Endodermal cell (in vitro differentiated cells): ENCODE measurements at regions not wholly inside any gene's neighbourhood (a gene's known extent, or its start where the extent isn't known, plus 50 kb on each side); places are given as distances from the start of the nearest gene placed in this dataset.

Source experiments
- DNase-seq: peaks from one replicate; pipeline ENCODE4 v3.0.0-alpha.2; 2017
- H3K27ac ChIP-seq: 2 replicates; pipeline ENCODE4 v1.5.1; 2013; ENCODE audit warnings: mild to moderate bottlenecking, low read depth, low read length, moderate library complexity
- H3K27me3 ChIP-seq: 2 replicates; pipeline ENCODE4 v1.6.1; 2013; ENCODE audit warnings: mild to moderate bottlenecking, low read length, moderate library complexity; ENCODE audit not compliant: insufficient read depth, control insufficient read depth, poor library complexity, severe bottlenecking
- H3K36me3 ChIP-seq: 2 replicates; pipeline ENCODE4 v1.7.0; 2013; ENCODE audit warnings: mild to moderate bottlenecking, low read length, moderate library complexity; ENCODE audit not compliant: control insufficient read depth, insufficient read depth
- H3K4me1 ChIP-seq: one replicate; pipeline ENCODE4 v1.7.0; 2013; ENCODE audit warnings: low read length; ENCODE audit not compliant: control insufficient read depth, insufficient read depth
- H3K4me3 ChIP-seq: 2 replicates; pipeline ENCODE4 v1.5.1; 2013; ENCODE audit warnings: mild to moderate bottlenecking, low read length, moderate library complexity
- H3K9ac ChIP-seq: 2 replicates; pipeline ENCODE4 v1.6.1; 2013; ENCODE audit warnings: mild to moderate bottlenecking, low read length, moderate library complexity; ENCODE audit not compliant: poor library complexity, severe bottlenecking; ENCODE audit errors: extremely low read depth
- H3K9me3 ChIP-seq: 2 replicates; pipeline ENCODE4 v1.6.1; 2013; ENCODE audit warnings: mild to moderate bottlenecking, low read length, moderate library complexity; ENCODE audit not compliant: control insufficient read depth
- H3K27ac Mint-ChIP-seq: 2 replicates; pipeline ENCODE4 v1.8.0; 2020; ENCODE audit warnings: mixed read lengths
- H3K27me3 Mint-ChIP-seq: 2 replicates; pipeline ENCODE4 v1.8.0; 2021; ENCODE audit warnings: mild to moderate bottlenecking, mixed read lengths; ENCODE audit not compliant: insufficient read depth
- H3K36me3 Mint-ChIP-seq: 2 replicates; pipeline ENCODE4 v1.8.0; 2020; ENCODE audit warnings: low read depth, mixed read lengths
- H3K4me1 Mint-ChIP-seq: 2 replicates; pipeline ENCODE4 v1.8.0; 2020; ENCODE audit warnings: mixed read lengths
- H3K4me3 Mint-ChIP-seq: 2 replicates; pipeline ENCODE4 v1.8.0; 2020; ENCODE audit warnings: mild to moderate bottlenecking, moderate library complexity, mixed read lengths
- H3K9me3 Mint-ChIP-seq: 2 replicates; pipeline ENCODE4 v1.8.0; 2020; ENCODE audit warnings: mild to moderate bottlenecking, mixed read lengths
- CTCF ChIP-seq: fragments of 200-600 bp; sonication (generic); conservative IDR thresholded peaks from 2 replicates; pipeline ENCODE4 v1.5.0; 2021; ENCODE audit warnings: antibody characterized with exemption, mild to moderate bottlenecking
- WGBS, 2 experiments: methylation state at CpG; one replicate each; pipeline versions ENCODE4 v1.1.5 to v1.1.7; 2013; ENCODE audit warnings: missing lambda C conversion rate in 2 of 2, mixed read lengths in 1 of 2; ENCODE audit not compliant: insufficient coverage in 1 of 2, insufficient read length in 1 of 2; 5-methylcytosine and 5-hydroxymethylcytosine counted together

GRCh38 chr9:4357929-4358328 is 58.1 kb upstream of the GLIS3 start:
- no peak overlapping the region for H3K4me3 ChIP-seq
- peaks cover 3% of the 10 kb centered on the region for H3K4me1 Mint-ChIP-seq

DNA sequence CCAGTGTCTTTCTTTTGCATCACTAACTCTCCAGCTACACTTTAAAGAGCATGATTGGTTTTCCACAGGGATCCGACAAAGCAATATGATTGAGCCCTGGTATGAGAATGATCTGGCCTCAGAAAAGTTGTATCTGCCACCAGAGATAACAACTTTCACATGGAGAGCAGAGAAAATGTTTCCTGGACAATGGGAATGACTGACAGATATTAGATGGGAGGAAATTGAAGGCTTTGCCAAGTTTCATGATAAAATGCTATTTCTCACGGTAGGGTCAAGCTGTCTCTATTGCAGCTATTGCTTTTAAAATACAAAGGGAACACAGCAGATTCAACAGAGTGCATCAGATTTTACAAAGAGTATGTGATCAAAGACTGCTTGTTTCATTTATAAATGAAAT is 56.4 kb upstream of the GLIS3 start:
- Histone ChIP-seq H3K9ac (no peak overlapping the region), H3K27me3 (no peaks in the 10 kb centered on the region), H3K36me3 (no peaks in the 10 kb centered on the region), H3K4me3 (no peak overlapping the region), H3K27ac (no peak overlapping the region), H3K4me1 (no peaks in the 10 kb centered on the region), H3K9me3 (no peaks in the 10 kb centered on the region)
- Mint-ChIP-seq H3K4me3 (no peak overlapping the region), H3K27me3 (no peaks in the 10 kb centered on the region), H3K36me3 (no peaks in the 10 kb centered on the region), H3K27ac (no peak overlapping the region), H3K4me1 (peaks cover 1% of the 10 kb centered on the region), H3K9me3 (no peaks in the 10 kb centered on the region)
- WGBS, 2 experiments: 100% methylated on average over 1 to 2 of the region's 2 CpGs
- TF ChIP-seq CTCF: no peak
- DNase-seq: no peak

More at GRCh38 chr9:4357929-4358328, 58.1 kb upstream of the GLIS3 start:
- H3K9me3 Mint-ChIP-seq: no peaks in the 10 kb centered on the region
- Histone ChIP-seq H3K9me3 (no peaks in the 10 kb centered on the region), H3K9ac (no peak overlapping the region), H3K36me3 (no peaks in the 10 kb centered on the region), H3K27me3 (no peaks in the 10 kb centered on the region), H3K27ac (no peak overlapping the region), H3K4me1 (no peaks in the 10 kb centered on the region)
- WGBS, 2 experiments: 91 to 100% methylated on average over 1 to 3 of the region's 3 CpGs
- no peak for TF ChIP-seq CTCF
- DNase-seq: no peak
- no peaks in the 10 kb centered on the region for H3K27me3 Mint-ChIP-seq
- no peaks in the 10 kb centered on the region for H3K36me3 Mint-ChIP-seq
- no peak overlapping the region for H3K27ac Mint-ChIP-seq
- H3K4me3 Mint-ChIP-seq: no peak overlapping the region

DNA sequence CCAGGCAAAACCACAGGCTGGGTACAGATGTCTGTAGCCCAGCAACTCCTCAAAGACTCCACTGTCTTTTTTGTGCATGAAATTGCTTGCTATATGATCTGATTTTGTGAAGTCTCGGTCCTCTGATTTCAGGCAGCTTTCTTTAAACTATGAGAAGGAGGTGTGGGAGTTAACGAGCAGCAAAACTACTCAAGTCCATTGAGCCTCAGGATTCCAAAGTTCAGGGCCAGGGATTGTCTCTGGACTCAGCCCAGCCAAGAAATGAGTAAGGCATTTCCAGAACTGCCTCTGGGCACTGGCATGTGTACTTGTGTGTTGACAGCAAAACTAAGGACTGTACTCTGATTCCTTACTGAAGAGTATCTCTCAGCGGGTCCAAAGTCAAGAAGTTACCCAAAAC is 53.4 kb upstream of the GLIS3 start:
- Mint-ChIP-seq H3K4me3 (no peak overlapping the region), H3K36me3 (no peaks in the 10 kb centered on the region), H3K4me1 (no peaks in the 10 kb centered on the region), H3K27me3 (no peaks in the 10 kb centered on the region), H3K27ac (no peak overlapping the region), H3K9me3 (no peaks in the 10 kb centered on the region)
- Histone ChIP-seq H3K27me3 (no peaks in the 10 kb centered on the region), H3K4me1 (no peaks in the 10 kb centered on the region), H3K9ac (no peak overlapping the region), H3K27ac (no peak overlapping the region), H3K9me3 (no peaks in the 10 kb centered on the region), H3K36me3 (no peaks in the 10 kb centered on the region), H3K4me3 (no peak overlapping the region)
- no peak for TF ChIP-seq CTCF
- WGBS, 2 experiments: 82 to 95% methylated on average over 1 to 3 of the region's 3 CpGs
- DNase-seq: no peak
